Fibroblast of skin of back (primary cell): ENCODE measurements at regions not wholly inside any gene's neighbourhood (a gene's known extent, or its start where the extent isn't known, plus 50 kb on each side); places are given as distances from the start of the nearest gene placed in this dataset.
"Not testable (repeated sequence)": the region's sequence is repeated elsewhere in the genome, so short reads cannot be mapped to it uniquely, and the experiment has no call there.

Experiments
- DNase-seq: peaks from one replicate; pipeline ENCODE4 v3.0.0-alpha.2; 2013

DNA sequence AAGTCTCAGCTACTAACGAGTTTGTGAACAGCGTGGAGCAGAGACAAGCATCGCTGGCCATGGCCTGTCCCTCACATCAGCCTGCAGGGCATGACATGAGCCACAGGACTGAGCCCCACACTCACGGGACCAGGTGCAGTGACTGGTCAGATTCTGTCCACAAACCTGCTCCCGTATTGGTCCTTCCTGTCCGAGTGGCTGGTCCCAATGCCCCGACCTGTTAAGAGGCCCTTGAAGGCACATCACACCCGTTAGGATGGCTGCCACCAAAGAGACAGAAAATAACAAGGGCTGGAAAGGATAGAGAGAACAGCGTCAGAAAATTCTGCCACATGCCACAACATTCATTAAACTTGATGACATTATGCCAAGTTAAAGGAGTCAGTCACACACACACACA lies 403.2 kb upstream of the MYT1L start:
- DNase-seq: no peak

DNA sequence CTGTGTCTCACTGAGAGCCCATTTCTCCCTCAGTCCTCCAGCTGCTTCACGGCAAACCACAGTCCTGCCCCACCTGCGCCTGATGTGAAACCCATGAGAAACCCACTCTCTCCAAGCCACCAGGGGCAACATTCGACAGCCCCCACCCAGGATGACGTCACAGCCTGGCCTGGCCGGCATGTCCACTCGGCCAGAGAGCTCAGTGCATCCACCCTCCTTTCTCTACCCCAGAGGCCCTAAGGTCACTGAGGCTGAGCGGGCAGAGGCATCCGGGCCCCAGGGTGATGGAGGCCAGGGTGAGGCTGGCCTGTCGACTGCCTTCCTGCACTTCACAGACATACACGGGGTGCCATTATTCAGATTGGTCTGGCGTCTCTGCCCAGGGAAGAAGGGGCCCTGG lies 402.7 kb upstream of the MYT1L start:
- no peak for DNase-seq

DNA sequence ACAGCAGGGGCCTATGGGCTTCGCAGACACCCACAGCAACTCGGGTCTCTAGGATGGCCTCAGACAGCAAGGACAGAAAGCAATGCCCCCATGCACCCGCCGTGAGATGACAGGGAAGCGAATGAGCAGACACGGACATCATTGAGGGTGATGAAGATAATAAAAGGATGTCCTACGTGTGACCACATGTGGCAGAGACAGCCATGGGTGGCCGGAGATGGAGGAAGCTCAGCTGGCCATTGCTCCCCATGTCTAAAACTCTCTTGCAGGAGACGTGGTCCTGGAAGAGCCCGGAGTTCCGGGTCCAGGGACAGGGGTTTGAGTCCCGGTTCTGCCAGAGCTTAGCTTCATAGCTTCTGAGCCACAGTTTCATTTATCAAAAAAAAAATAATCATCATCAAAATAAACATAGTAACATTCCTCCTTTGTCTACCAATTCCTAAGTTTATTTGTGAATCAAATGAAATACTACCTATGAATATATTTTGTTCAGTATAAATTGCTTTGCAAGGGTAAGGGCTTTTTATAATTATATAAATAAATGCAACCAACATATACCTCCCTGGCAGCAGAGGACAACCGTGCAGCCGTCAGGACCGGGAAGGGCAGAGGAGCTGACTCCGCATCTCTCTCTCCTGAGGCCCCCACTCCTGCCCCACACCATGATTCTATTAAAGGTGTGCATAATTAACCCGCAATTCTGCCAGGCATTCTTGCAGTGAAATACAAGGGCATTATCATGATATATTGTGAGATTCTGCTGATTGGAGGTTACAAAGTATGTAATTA lies 401.4 kb upstream of the MYT1L start:
- DNase-seq: no peak

DNA sequence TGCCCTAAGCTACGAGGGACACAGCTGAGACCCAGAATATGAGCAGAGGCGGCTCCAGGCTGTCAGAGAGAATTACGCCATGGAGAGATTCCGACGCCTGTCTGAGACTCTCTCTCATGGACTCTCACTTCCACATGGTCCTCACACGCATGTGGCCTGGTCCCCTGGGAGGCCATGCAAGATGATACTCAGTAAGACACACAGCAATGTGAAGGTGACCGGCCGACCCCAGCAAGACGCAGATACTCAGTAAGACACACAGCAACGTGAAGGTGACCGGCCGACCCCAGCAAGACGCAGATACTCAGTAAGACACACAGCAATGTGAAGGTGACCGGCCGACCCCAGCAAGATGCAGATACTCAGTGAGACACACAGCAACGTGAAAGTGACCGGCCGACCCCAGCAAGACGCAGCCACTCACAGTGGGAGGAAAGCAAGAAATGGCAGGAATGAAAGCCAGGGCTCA lies 400.8 kb upstream of the MYT1L start:
- no peak for DNase-seq

GRCh38 chr2:2731101-2731815 lies 400.2 kb upstream of the MYT1L start:
- DNase-seq: no peak

- DNase-seq: no peak
Observed at GRCh38 chr2:2730301-2730833, 399.3 kb upstream of the MYT1L start.

- no peak for DNase-seq
Observed at GRCh38 chr2:2729246-2729645, 398.2 kb upstream of the MYT1L start.

- DNase-seq: no peak
Observed at GRCh38 chr2:2728635-2729034, 397.6 kb upstream of the MYT1L start.

DNA sequence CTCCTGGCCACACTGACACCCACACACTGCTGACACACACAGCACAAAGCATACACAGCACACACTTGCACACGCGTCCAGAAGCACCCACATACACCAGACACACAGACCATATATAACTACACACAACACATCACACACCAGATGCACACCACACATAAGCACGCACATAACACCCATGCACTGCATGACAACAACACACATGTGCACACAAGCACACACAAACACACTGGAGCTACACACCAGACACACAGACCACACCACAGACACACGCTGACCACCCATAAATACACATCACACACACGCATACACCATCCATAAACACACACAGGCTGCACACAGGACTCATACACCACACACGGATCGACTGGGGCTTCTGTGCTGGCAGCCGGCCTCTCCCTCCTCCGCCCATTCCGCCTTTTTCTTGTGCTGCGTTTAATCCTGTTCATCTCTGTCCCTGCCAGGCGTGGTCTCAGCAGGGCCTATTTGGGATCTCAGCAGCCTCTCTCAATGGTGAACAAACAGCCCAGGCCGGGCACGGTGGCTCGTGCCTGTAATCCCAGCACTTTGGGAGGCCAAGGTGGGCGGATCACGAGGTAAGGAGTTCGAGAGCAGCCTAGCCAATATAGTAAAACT lies 396.9 kb upstream of the MYT1L start:
- no peak for DNase-seq

GRCh38 chr2:2726163-2726562 lies 395.1 kb upstream of the MYT1L start:
- DNase-seq: no peak

DNA sequence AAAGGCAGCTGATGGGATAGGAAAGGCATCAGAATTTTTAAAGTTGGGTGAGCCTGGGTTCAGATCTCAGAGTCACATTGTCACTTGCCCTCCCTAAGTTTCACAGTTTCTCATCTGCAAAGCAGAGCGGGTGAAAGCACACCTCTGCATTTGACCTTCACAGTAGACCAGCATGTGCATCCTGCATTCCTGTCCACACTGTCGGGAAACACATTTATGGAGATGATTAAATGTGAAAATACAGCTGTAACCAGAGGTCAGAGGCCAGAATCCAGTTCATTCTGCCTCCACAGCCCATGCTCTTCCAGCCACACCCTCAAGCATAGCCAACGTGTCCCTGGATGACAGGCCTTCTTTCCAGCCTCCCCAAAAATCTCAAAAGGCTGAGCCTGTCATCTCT lies 392.0 kb upstream of the MYT1L start:
- no peak for DNase-seq

- no peak for DNase-seq
Observed at GRCh38 chr2:2721296-2721835, 390.3 kb upstream of the MYT1L start.

DNA sequence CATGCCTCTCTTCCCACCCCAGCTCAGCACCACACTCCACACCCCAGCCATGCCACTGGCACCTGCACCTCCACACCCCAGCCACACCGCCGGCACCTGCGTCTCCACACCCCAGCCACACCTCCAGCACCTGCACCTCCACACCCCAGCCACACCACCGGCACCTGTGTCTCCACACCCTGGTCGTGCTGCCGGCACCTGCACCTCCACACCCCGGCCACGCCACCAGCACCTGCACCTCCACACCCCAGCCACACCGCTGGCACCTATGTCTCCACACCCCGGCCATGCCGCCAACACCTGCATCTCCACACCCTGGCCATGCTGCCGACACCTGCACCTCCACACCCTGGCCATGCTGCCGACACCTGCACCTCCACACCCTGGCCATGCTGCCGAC lies 389.7 kb upstream of the MYT1L start:
- not testable (repeated sequence) for DNase-seq

- DNase-seq: no peak
Observed at GRCh38 chr2:2720351-2720750, 389.3 kb upstream of the MYT1L start.

GRCh38 chr2:2719781-2720180 lies 388.7 kb upstream of the MYT1L start:
- DNase-seq: no peak

- no peak for DNase-seq
Observed at GRCh38 chr2:2719015-2719414, 387.9 kb upstream of the MYT1L start.

GRCh38 chr2:2717406-2717805 lies 386.3 kb upstream of the MYT1L start:
- no peak for DNase-seq

GRCh38 chr2:2716771-2717170 lies 385.7 kb upstream of the MYT1L start:
- DNase-seq: no peak

DNA sequence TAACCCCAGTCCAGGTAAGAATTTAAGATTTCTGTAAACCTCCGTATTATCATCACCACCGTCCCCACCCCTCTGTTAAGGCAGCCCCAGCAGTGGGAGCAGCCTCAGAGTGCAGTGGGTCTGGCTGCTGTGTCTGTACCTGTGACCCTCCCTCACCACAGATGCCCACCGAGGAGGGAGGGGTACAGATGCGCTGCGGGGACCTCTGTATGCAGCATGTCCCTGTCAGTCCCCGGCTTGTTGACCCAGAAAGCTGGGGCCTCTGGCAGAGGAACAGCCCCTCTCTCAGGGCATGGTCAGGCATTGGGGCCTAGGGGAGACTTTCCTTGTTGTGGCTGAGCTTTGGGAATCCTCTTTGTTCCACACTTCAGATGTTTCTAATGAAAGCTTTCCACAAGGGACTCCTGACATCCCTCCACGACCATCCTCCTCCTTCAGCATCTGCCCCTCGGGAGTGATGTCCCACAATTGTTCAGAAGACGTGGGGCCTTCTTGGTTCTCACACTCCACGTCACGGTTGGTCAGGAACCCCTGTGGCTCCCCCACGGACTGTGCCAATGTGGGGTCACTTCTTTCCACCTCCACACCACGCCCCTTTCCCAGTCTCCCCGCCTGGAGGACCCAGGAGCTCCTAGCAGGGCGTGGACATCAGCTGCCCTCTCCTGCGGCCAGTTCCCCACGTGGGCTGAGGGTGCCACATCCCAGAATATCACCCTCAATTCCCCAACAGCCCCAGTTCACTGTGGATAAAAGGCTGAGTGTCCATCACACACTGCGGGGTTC lies 384.2 kb upstream of the MYT1L start:
- no peak for DNase-seq

DNA sequence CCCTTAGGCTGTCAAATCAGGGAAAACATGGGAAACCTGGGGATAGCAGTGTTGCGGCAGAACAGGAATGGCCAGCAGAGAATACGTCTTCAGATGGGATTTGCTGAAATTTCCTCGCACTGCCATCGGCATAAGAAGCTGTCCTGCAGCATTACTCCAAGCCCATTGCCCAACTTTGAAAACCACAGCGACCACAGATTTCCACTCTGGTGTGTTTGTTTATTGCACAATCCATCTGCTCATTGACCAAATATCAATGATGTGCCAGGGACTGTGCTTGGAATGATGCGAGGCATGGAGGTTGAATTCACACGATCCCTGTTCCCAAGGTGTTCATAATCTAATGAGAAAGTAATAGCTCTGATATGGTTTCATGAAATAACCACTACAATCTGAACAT lies 383.3 kb upstream of the MYT1L start:
- no peak for DNase-seq

GRCh38 chr2:2709431-2709770 lies 378.3 kb upstream of the MYT1L start:
- DNase-seq: no peak
